Suppressor macrophage treated with lipopolysaccharide for 4 hours (primary cell): ENCODE measurements at regions not wholly inside any gene's neighbourhood (a gene's known extent, or its start where the extent isn't known, plus 50 kb on each side); places are given as distances from the start of the nearest gene placed in this dataset.
A peak's percentile ranks its signal among the peaks of the same experiment; 100 is the strongest.

ENCODE experiments used
- DNase-seq: peaks from one replicate; pipeline ENCODE4 v3.0.0-alpha.2; 2020

- DNase-seq, result no peak
Observed at GRCh38 chr22:27329131-27329850, 472.3 kb downstream of the MN1 start.

GRCh38 chr22:27329966-27330645 lies 471.4 kb downstream of the MN1 start:
- DNase-seq, result no peak

DNA sequence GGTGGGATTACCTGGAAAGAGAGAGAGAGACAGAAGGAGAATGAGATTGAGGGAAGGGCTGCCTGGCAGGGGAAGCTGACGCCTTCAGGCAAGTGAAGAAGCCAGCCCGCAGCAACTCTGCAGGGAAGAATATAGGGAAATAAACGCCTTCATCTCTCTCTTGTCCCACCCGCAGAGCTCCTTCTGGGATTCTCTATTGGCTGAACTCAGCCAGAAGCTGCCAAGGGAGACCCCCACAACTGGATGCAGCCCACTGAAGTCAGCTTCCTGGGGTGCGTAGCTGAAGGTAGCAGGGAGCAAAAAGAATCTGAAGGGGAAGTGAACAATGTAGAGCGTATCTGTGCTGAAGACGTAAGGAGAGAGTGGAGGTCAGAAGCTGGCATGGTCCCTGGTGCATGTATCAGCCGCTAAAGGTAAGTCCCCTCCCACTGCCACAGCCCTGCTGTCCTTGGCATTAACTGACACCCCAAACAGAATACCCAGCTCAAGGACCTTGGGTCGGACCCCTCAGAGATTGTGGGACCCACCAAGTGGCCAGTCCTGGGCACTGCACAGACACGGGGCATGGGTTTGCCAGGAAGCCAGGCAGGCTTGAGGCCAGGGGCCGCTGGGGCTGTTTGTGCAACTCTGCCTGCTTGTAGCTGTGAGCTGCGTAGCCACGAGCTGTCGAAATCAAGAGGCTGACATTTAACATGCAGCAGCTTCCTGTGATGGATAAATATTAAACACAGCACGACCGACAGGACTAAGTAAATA lies 469.9 kb downstream of the MN1 start:
- peak; percentile 38 for DNase-seq

DNA sequence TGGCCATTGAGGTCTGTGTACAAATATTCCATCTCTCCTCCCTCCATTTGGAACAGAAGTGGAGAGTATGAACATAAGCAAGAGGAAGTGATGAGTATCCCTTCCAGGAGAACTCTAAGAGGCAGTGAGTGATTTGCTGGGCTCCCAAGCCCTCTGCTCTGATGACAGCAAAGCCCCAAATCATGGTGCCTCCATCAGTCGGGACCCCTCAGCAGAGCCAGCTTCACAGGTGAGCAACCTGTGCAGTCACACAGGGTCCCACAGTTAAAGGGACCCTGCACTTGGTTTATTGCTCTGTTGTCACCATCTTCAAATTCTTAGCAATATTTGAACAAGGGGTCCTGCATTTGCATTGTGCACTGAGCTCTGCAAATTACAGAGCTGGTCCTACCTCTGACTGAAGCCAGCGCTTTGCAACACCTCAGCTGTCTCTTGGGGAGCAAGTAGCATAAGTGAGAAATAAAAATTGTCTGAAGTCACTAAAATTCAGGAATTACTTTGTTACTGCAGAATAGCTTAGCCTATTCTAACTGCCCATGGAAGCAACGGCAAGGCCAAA lies 466.4 kb downstream of the MN1 start:
- no peak for DNase-seq

GRCh38 chr22:27336151-27337090 lies 465.1 kb downstream of the MN1 start:
- no peak for DNase-seq

GRCh38 chr22:27337676-27338075 lies 463.9 kb downstream of the MN1 start:
- no peak for DNase-seq

DNA sequence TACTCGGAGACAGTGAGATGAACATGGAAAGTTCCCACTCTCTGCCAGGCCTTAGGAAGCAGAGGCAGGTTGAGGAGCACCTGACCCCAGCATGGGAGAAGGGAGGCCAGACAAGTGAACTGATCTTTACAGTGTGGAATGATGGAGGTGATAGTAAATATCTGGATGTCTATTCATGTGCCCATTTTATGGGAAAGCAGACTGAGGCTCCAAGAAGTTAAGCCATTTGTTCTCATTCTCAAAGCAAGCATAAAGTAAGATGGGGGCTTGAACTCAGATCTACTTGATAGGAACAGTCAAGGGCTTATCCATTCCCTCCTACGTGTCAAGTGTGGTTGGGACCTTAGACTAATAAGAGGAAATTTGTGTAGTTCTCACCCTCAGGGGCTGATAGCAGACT lies 461.5 kb downstream of the MN1 start:
- DNase-seq, result no peak

- no peak for DNase-seq
Observed at GRCh38 chr22:27344546-27344945, 457.0 kb downstream of the MN1 start.

- DNase-seq, result no peak
Observed at GRCh38 chr22:27345691-27346090, 455.9 kb downstream of the MN1 start.

DNA sequence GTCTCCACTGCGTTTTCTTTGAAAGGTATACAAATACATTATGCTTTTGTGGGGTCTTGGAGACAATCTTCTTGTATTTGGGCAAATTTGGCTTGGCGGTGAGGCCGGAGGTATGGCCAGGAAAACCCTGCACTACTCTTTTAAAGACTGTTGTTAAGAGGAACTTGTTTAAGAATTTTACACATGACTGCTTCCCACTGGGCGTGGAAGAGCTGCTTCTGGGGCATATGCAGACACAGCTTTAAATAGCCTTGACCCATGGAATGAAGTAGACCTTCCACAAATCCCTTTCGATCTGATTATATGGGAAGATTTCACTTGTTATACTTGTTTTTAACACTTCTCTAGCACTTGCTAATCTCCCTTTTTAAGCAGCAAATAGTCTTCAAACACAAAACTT lies 453.6 kb downstream of the MN1 start:
- DNase-seq, result no peak

DNA sequence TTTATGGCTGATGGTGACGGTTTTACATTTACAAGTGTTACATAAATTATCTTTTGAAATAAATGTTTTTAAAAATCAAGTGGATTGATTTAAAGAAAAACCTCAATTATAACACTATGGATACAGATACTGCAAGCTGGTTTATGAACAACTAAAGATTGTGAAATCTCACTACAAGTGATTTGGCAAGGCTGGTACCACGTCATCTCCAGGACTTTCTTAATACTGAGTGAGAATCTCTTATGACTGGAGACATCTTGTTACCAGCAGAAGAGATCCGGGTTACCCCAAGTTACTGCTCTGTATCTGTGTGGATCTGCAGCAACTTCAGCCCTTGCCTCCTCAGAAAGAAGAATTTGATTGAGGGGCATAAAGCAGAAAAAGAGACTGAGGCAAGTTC lies 452.9 kb downstream of the MN1 start:
- DNase-seq, result peak; percentile 67

DNA sequence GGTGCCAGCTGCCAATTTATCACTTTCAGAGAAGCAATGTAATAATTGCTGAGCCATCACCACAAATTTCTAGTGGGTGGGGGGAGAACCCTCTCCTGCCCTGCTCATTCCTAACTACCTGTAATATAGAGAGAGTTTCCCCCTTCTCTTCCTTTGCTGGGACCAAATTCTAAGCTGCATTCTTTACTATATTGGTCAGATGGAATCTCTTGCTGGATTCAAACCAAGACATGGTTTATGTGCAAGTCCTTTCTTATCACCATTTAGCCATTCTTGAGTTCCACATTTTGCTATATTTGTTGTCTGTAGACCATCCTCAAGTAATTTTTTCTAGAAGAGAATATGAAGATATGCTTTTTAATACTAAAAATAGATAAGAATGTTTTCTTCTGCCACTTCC lies 452.1 kb downstream of the MN1 start:
- DNase-seq, result no peak

DNA sequence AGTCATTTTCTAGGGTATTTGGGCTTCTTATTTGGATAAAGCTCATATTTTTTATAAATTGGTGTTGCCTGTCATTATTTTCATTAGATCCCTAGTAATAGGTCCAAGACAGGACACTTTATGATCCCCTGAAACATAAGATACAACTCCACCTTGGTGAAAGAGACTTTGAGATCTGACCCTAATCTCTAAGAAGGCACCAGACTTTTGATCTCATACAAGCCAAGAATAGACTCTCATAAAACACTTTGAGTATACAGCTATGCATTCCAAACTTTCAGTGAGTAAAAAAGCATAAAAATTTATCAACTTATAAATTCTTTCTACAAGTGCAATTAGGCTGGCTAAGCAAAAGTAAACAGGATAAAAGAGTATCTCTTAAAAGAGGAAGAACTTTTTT lies 451.2 kb downstream of the MN1 start:
- no peak for DNase-seq

- no peak for DNase-seq
Observed at GRCh38 chr22:27352426-27352825, 449.1 kb downstream of the MN1 start.

DNA sequence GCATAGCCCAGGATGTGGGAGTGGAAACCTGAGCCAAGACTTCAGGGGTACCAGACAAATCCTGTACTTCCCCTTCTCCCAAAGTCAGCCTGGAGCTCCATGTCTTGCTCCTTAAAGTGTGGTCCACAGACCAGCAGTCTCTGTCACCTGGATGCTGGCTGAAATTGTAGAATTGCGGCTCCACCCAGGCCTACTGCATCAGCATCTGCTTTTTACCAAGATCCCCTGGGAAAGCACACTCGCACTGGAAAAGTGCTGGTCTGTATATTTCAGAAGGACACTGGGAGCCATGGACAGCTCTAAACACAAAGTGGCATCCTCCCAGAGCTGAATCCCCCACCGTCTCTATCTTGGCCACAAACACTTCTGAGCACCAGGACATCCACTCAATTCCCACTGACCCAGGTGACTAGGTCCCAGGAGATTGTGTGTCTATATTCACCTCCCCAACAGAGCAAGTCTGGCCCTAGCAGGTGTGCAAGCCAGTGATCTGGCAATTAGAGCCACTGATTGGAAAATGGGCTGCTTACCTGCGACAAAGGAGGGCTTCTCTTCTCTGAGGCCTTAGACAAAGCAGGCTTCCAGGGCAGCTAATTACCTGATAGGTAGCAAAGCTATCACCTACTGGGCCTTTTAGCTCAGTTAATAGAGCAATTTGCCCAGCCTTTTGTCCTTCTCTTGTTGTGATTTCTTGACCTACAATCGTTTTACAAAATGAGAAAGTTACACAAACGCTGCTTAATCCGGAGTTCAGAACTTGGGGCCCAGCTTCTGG lies 443.3 kb downstream of the MN1 start:
- DNase-seq, result no peak

DNA sequence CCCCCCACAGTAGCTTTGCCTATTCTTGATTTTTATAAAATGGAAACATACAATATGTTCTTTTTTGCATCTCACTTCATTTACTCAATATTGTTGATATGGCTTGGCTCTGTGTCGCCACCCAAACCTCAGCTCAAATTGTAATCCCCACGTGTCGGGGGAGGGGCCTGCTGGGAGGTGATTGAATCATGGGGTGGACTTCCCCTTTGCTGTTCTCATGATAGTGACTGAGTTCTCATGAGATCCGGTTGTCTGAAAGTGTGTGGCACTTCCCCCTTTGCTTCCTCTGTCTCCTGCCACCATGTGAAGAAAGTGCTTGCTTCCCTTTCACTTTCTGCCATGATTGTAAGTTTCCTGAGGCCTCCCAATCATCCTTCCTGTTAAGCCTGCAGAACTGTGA lies 431.3 kb downstream of the MN1 start:
- peak; percentile 80 for DNase-seq

DNA sequence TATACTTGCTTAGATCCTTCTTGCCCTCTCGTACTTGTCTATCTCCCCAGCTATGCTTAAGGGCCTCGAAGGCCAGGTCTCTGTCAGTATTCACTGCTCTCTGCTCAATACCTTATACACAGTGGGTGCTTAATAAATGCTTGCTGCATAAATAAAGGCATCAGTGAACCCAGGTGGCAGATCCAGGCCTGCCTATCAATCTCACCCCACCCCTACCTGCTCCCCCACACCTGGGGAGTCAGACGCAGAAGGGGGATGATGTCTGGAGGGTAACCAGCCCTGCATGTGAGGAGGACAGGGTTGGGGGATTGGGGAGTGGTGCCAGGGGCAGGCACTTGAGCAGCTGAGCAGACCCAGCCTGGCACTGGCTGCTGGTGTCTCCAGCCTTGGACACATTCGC lies 430.6 kb downstream of the MN1 start:
- no peak for DNase-seq

DNA sequence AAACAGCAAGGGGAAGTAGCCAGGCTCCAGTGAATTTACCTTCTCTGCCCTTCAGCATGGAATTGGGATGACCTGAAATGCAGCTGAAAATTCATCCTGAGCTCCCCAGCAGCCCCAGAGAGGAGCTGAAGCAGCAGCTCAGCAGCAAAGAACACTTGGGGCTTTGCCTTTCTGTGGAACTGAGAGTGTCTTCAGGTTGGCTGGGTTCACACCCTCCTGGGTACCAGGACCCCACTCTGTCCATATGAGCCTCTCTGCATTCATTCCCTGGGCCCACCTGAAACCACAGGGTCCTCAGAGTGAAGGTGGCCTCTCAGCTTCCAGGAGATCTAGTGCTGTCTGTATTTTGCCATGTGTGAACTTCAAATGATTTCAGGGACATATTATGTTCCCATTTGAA lies 429.2 kb downstream of the MN1 start:
- no peak for DNase-seq

- DNase-seq, result no peak
Observed at GRCh38 chr22:27372969-27373670, 428.4 kb downstream of the MN1 start.

DNA sequence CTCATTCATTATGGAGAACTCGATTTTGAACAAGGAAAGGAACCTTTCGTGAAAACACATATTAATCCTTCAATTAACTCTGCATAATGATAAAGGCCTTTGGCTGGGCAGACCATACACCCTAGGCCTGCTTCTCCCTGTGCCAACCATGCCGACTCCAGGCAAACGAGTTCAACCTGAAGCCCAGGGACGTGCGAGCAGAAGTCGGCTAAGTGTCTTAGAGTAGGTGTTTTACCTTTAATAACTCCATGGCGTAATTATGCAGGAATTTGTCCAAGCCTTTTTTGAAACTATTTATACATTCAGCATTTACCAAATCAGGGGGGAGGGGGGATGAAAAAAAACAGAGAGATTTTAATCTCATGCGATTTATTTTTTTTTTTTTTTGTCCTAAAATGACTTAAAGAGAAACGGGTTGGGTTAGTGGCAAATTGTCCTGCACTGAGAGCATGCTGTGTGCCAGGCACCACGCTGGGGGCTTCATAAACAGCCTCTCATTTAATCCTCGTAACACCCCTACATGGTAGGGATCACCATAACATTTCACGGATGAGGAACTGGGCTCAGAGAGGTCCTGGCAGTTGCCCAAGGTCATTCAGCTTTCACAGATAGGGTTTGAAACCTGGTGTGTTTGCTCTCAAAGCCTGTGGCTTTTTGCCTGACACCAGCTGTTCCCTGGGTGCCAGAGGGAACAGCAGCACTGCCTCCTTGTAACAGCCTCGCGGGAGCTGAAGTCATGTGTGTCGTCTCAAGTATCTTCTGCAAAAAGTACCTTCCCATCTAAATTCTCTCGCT lies 423.9 kb downstream of the MN1 start:
- DNase-seq, result no peak
